ENCODE measurements at regions not wholly inside any gene's neighbourhood (a gene's known extent, or its start where the extent isn't known, plus 50 kb on each side); places are given as distances from the start of the nearest gene placed in this dataset.

- no peak for ATAC-seq (ENCODE audit: low read depth)
Measured at GRCh38 chr5:35377653-35378052, 147.4 kb upstream of the PRLR start.

GRCh38 chr5:35374584-35374983 is 144.3 kb upstream of the PRLR start:
- DNase-seq (no peak), ATAC-seq (ENCODE audit: low read depth) (no peak)
- no peak overlapping the region for H3K4me3 Mint-ChIP-seq

More at GRCh38 chr5:35377653-35378052, 147.4 kb upstream of the PRLR start:
- H3K27me3 Mint-ChIP-seq = peaks cover 4% of the 10 kb centered on the region
- DNase-seq = no peak
- POLR2A ChIA-PET = no interaction called here
- no peaks in the 10 kb centered on the region for H3K36me3 Mint-ChIP-seq
- no peaks in the 10 kb centered on the region for H3K9me3 Mint-ChIP-seq
- H3K4me3 Mint-ChIP-seq = no peak overlapping the region
- H3K27ac Mint-ChIP-seq = no peak overlapping the region
- H3K4me1 Mint-ChIP-seq = no peaks in the 10 kb centered on the region

GRCh38 chr5:35373249-35373648 is 143.0 kb upstream of the PRLR start:
- POLR2A ChIA-PET = no interaction called here
- H3K27ac Mint-ChIP-seq = no peak overlapping the region
- no peaks in the 10 kb centered on the region for H3K36me3 Mint-ChIP-seq
- no peak overlapping the region for H3K4me3 Mint-ChIP-seq
- H3K9me3 Mint-ChIP-seq = no peaks in the 10 kb centered on the region
- ATAC-seq (ENCODE audit: low read depth) = no peak
- H3K4me1 Mint-ChIP-seq = no peaks in the 10 kb centered on the region
- peaks cover 8% of the 10 kb centered on the region for H3K27me3 Mint-ChIP-seq
- no peak for DNase-seq

More at GRCh38 chr5:35374584-35374983, 144.3 kb upstream of the PRLR start:
- POLR2A ChIA-PET = no interaction called here
- Mint-ChIP-seq H3K9me3 (no peaks in the 10 kb centered on the region), H3K36me3 (no peaks in the 10 kb centered on the region), H3K27ac (no peak overlapping the region), H3K27me3 (peaks cover 8% of the 10 kb centered on the region), H3K4me1 (no peaks in the 10 kb centered on the region)

- no peaks in the 10 kb centered on the region for H3K4me1 Mint-ChIP-seq
- POLR2A ChIA-PET = no interaction called here
- DNase-seq = no peak
- ATAC-seq (ENCODE audit: low read depth) = no peak
- peaks cover 8% of the 10 kb centered on the region for H3K27me3 Mint-ChIP-seq
- no peak overlapping the region for H3K4me3 Mint-ChIP-seq
- no peaks in the 10 kb centered on the region for H3K36me3 Mint-ChIP-seq
- no peak overlapping the region for H3K27ac Mint-ChIP-seq
- H3K9me3 Mint-ChIP-seq = no peaks in the 10 kb centered on the region
Measured at GRCh38 chr5:35372482-35372881, 142.2 kb upstream of the PRLR start.

GRCh38 chr5:35371951-35372426 is 141.7 kb upstream of the PRLR start:
- H3K36me3 Mint-ChIP-seq = no peaks in the 10 kb centered on the region
- ATAC-seq (ENCODE audit: low read depth) = no peak
- no peak for DNase-seq
- POLR2A ChIA-PET = no interaction called here
- no peak overlapping the region for H3K4me3 Mint-ChIP-seq
- no peak overlapping the region for H3K27ac Mint-ChIP-seq
- H3K4me1 Mint-ChIP-seq = no peaks in the 10 kb centered on the region
- H3K27me3 Mint-ChIP-seq = peaks cover 8% of the 10 kb centered on the region
- no peaks in the 10 kb centered on the region for H3K9me3 Mint-ChIP-seq

- no peak for ATAC-seq (ENCODE audit: low read depth)
- POLR2A ChIA-PET = no interaction called here
- Mint-ChIP-seq H3K27ac (no peak overlapping the region), H3K9me3 (no peaks in the 10 kb centered on the region), H3K4me3 (no peak overlapping the region), H3K27me3 (peaks cover 6% of the 10 kb centered on the region), H3K36me3 (no peaks in the 10 kb centered on the region), H3K4me1 (no peaks in the 10 kb centered on the region)
- no peak for DNase-seq
Measured at GRCh38 chr5:35370871-35371270, 140.6 kb upstream of the PRLR start.

GRCh38 chr5:35369965-35370790 is 139.9 kb upstream of the PRLR start:
- Mint-ChIP-seq H3K27ac (no peak overlapping the region), H3K4me3 (no peak overlapping the region), H3K4me1 (no peaks in the 10 kb centered on the region), H3K36me3 (no peaks in the 10 kb centered on the region), H3K9me3 (no peaks in the 10 kb centered on the region), H3K27me3 (peaks cover 6% of the 10 kb centered on the region)
- POLR2A ChIA-PET = no interaction called here
- ATAC-seq (ENCODE audit: low read depth) = no peak
- no peak for DNase-seq

- no peak overlapping the region for H3K27ac Mint-ChIP-seq
- H3K9me3 Mint-ChIP-seq = no peaks in the 10 kb centered on the region
- no peak for ATAC-seq (ENCODE audit: low read depth)
- POLR2A ChIA-PET = no interaction called here
- H3K36me3 Mint-ChIP-seq = no peaks in the 10 kb centered on the region
- H3K27me3 Mint-ChIP-seq = peaks cover 4% of the 10 kb centered on the region
- no peak for DNase-seq
- H3K4me1 Mint-ChIP-seq = no peaks in the 10 kb centered on the region
- no peak overlapping the region for H3K4me3 Mint-ChIP-seq
Measured at GRCh38 chr5:35367526-35367925, 137.2 kb upstream of the PRLR start.

GRCh38 chr5:35365758-35366157 is 135.5 kb upstream of the PRLR start:
- Mint-ChIP-seq H3K27me3 (no peaks in the 10 kb centered on the region), H3K4me3 (no peak overlapping the region), H3K4me1 (no peaks in the 10 kb centered on the region), H3K27ac (no peak overlapping the region), H3K9me3 (no peaks in the 10 kb centered on the region), H3K36me3 (no peaks in the 10 kb centered on the region)
- DNase-seq (no peak), ATAC-seq (ENCODE audit: low read depth) (no peak)
- POLR2A ChIA-PET = no interaction called here

GRCh38 chr5:35364350-35364749 is 134.1 kb upstream of the PRLR start:
- no peaks in the 10 kb centered on the region for H3K9me3 Mint-ChIP-seq
- no peak overlapping the region for H3K27ac Mint-ChIP-seq
- DNase-seq (no peak), ATAC-seq (ENCODE audit: low read depth) (no peak)
- H3K4me3 Mint-ChIP-seq = no peak overlapping the region
- H3K36me3 Mint-ChIP-seq = no peaks in the 10 kb centered on the region
- H3K4me1 Mint-ChIP-seq = no peaks in the 10 kb centered on the region
- POLR2A ChIA-PET = no interaction called here
- H3K27me3 Mint-ChIP-seq = no peaks in the 10 kb centered on the region

- Mint-ChIP-seq H3K27ac (no peak overlapping the region), H3K27me3 (no peaks in the 10 kb centered on the region), H3K36me3 (no peaks in the 10 kb centered on the region), H3K4me3 (no peak overlapping the region), H3K4me1 (no peaks in the 10 kb centered on the region), H3K9me3 (no peaks in the 10 kb centered on the region)
- POLR2A ChIA-PET = no interaction called here
- ATAC-seq (ENCODE audit: low read depth) = no peak
- no peak for DNase-seq
Measured at GRCh38 chr5:35363387-35363965, 133.2 kb upstream of the PRLR start.

- Mint-ChIP-seq H3K4me1 (no peaks in the 10 kb centered on the region), H3K4me3 (no peak overlapping the region), H3K36me3 (no peaks in the 10 kb centered on the region), H3K27me3 (no peaks in the 10 kb centered on the region), H3K9me3 (no peaks in the 10 kb centered on the region), H3K27ac (no peak overlapping the region)
- DNase-seq (no peak), ATAC-seq (ENCODE audit: low read depth) (no peak)
- POLR2A ChIA-PET = no interaction called here
Measured at GRCh38 chr5:35362772-35363171, 132.5 kb upstream of the PRLR start.

- DNase-seq = no peak
- Mint-ChIP-seq H3K27me3 (no peaks in the 10 kb centered on the region), H3K27ac (no peak overlapping the region), H3K4me3 (no peak overlapping the region), H3K9me3 (no peaks in the 10 kb centered on the region), H3K36me3 (no peaks in the 10 kb centered on the region), H3K4me1 (no peaks in the 10 kb centered on the region)
- no peak for ATAC-seq (ENCODE audit: low read depth)
- POLR2A ChIA-PET = no interaction called here
Measured at GRCh38 chr5:35360671-35361070, 130.4 kb upstream of the PRLR start.

- Mint-ChIP-seq H3K36me3 (no peaks in the 10 kb centered on the region), H3K4me1 (no peaks in the 10 kb centered on the region), H3K4me3 (no peak overlapping the region), H3K27me3 (no peaks in the 10 kb centered on the region), H3K9me3 (peaks cover 1% of the 10 kb centered on the region), H3K27ac (no peak overlapping the region)
- POLR2A ChIA-PET = no interaction called here
- DNase-seq (no peak), ATAC-seq (ENCODE audit: low read depth) (no peak)
Measured at GRCh38 chr5:35359859-35360258, 129.6 kb upstream of the PRLR start.
